Aorta (tissue), 5 donors: ENCODE measurements at regions not wholly inside any gene's neighbourhood (a gene's known extent, or its start where the extent isn't known, plus 50 kb on each side); places are given as distances from the start of the nearest gene placed in this dataset.

Experiments
- ATAC-seq: fragments of 200-7000 bp; cut with Tn5 transposase; one replicate; pipeline ENCODE4 v1.9.1; 2022; ENCODE audit warnings: moderate library complexity; ENCODE audit not compliant: low FRiP score
- DNase-seq, 2 donors: peaks; one replicate each; pipeline ENCODE4 v3.0.0-alpha.2; 2020
- H3K27ac ChIP-seq, 2 donors: one replicate each; pipeline ENCODE4 v1.5.1; 2013; ENCODE audit warnings: low read length in 2 of 2, mild to moderate bottlenecking in 2 of 2, moderate library complexity in 2 of 2, control low read depth in 1 of 2, inconsistent platforms in 1 of 2, low read depth in 1 of 2
- H3K27me3 ChIP-seq, 2 donors: one replicate each; pipeline ENCODE4 v1.6.1; 2013; ENCODE audit warnings: control low read depth in 1 of 2, low read length in 1 of 2, mild to moderate bottlenecking in 1 of 2, moderate library complexity in 1 of 2; ENCODE audit not compliant: insufficient read depth in 2 of 2, control insufficient read depth in 1 of 2
- H3K36me3 ChIP-seq, 2 donors: one replicate each; pipeline ENCODE4 v1.6.1; 2013; ENCODE audit warnings: control low read depth in 1 of 2, low read length in 1 of 2, mild to moderate bottlenecking in 1 of 2; ENCODE audit not compliant: insufficient read depth in 2 of 2, control insufficient read depth in 1 of 2
- H3K4me1 ChIP-seq, 2 donors: one replicate each; pipeline ENCODE4 v1.6.1; 2013; ENCODE audit warnings: low read length in 2 of 2, control low read depth in 1 of 2, mild to moderate bottlenecking in 1 of 2, moderate library complexity in 1 of 2; ENCODE audit not compliant: insufficient read depth in 2 of 2, control insufficient read depth in 1 of 2
- H3K4me3 ChIP-seq, 2 donors: one replicate each; pipeline ENCODE4 v1.5.1; 2013; ENCODE audit warnings: low read length in 2 of 2, control low read depth in 1 of 2, mild to moderate bottlenecking in 1 of 2
- H3K9me3 ChIP-seq: one replicate; pipeline ENCODE4 v1.6.1; 2013; ENCODE audit warnings: mild to moderate bottlenecking, low read length; ENCODE audit not compliant: control insufficient read depth
- WGBS, 2 donors: extraction: QIAGEN DNeasy Blood & Tissue Kit; methylation state at CpG; one replicate each; pipeline ENCODE4 v1.1.7; 2013; 5-methylcytosine and 5-hydroxymethylcytosine counted together
- intact Hi-C, 2 donors: fragments of 100-400 bp; cut with DNase I; formaldehyde crosslinking; loops; one replicate each; pipeline versions ENCODE4 v1.14.2 to v1.15.0; 2022
- donor health status: healthy with polysubstance abuse.
- donor health status: Bipolar disorder and iron deficiency.
- donor health status: DM: no; HTN: no; CAD: no.
- donor health status: DM: no; HTN: no; CAD: no.
- donor health status: DM: yes; HTN: yes; CAD: no.

DNA sequence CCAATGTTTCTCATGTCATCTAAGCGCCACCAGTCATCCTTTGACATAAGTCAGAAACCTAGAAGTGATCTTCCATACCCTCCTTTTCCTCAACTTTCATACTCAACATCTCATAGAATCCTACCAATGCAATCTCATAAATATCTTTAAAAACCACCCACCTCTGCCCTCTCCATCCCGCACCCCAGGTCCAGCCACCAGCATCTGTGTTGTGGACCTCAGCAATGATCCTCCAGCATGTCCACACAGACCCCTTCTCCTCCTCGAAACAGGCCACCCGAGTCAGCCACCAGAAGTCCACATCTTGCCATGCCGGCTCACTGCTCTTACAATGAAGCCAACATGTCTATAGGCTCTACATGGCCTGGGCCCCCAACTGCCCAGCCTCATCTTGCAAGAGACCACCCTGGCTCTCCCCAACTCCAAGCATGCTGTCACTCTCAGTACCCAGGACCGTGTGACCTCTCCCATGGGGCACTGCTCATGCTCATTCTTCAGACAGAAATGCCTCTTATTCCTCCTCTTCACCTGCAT is 636.7 kb upstream of the ID2 start:
- no peaks in the 10 kb centered on the region for H3K9me3 ChIP-seq
- H3K27me3 ChIP-seq, result no peaks in the 10 kb centered on the region
- ATAC-seq, result peak; percentile 15
- no peak overlapping the region for H3K4me3 ChIP-seq
- no peak for DNase-seq
- 97% methylated on average over 6 of the region's 6 CpGs for WGBS, 2 donors
- H3K4me1 ChIP-seq, result no peaks in the 10 kb centered on the region
- no peaks in the 10 kb centered on the region for H3K36me3 ChIP-seq
- H3K27ac ChIP-seq, result no peak overlapping the region
- intact Hi-C loops, result no loop called here

DNA sequence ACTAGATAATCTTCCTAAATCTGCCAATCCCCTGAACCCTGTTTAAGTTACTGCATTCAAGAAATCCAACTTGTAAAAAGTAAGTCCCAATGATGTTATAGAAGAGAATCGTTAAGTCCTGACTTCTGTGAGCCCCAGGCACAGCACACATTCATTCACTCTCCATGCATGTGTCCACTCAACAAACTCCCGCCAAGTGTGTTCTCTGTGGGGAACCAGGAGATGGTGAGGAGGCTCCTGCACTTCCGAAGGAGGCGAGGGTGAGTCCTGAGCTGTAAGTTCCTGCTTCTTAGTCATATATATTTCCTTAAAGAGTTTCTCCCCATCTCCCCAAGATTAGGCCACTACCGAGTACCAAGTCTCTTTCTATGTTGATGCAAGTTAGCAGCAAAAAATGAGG is 635.0 kb upstream of the ID2 start:
- Histone ChIP-seq H3K27me3 (no peaks in the 10 kb centered on the region), H3K4me1 (no peaks in the 10 kb centered on the region), H3K4me3 (no peak overlapping the region), H3K9me3 (no peaks in the 10 kb centered on the region), H3K36me3 (no peaks in the 10 kb centered on the region), H3K27ac (no peak overlapping the region)
- DNase-seq (no peak), ATAC-seq (no peak)
- intact Hi-C loops, result no loop called here
- 99% methylated on average over 5 of the region's 5 CpGs for WGBS, 2 donors

DNA sequence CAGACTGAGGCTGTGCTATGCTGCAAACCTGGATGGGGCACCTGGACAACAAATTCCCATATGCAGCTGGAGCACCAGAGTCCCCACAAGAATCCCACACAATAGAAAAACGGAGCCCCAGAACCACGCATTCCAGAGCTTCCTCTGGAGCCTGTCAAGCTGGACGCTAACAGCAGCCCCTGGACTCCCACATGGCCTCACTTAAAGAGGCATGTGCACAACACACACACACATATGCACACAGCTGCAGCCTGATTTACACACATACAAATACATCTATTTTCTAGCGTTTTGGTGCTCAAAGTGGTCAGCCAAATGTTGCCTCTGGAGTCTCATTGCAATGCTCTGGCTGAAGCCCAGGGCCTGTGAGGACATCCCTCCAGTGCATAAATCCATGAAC is 632.7 kb upstream of the ID2 start:
- Histone ChIP-seq H3K9me3 (no peaks in the 10 kb centered on the region), H3K27ac (no peak overlapping the region), H3K36me3 (no peaks in the 10 kb centered on the region), H3K4me1 (no peaks in the 10 kb centered on the region), H3K4me3 (no peak overlapping the region), H3K27me3 (no peaks in the 10 kb centered on the region)
- 51 to 57% methylated on average over 4 of the region's 4 CpGs for WGBS, 2 donors
- DNase-seq (no peak), ATAC-seq (no peak)
- intact Hi-C loops, result no loop called here

DNA sequence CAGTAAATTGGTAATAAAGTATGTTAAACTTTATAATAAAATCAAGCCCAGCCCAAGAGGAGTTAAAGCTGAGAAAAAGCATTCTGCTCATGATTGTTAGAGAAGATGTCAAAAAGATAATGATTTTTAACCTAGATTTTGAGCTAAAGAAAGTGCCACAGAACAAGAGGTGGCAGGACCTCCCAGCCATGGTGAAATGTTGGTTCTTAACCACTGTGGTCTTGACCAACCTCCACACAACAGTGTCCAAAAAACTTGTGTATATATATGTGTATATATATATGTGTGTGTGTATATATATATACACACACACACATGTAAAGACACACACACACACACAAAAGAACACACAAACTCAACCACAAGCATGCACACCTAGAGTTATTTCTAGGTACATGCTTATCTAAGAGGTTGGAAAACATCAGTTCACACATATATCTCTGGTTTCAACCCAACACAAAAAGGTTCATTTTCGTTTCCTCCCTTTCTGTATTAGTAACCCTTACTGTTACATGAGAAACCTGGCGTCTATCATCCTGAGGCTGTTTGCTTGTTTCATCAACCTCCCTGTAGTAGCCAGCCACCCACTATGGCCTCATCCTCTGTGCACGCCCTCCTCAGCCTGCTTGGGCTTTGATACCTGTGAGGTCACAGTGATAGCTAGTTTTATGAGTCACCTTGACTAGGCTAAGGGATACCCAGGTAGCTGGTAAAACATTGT is 631.8 kb upstream of the ID2 start:
- H3K9me3 ChIP-seq, result no peaks in the 10 kb centered on the region
- no peaks in the 10 kb centered on the region for H3K4me1 ChIP-seq
- no peak overlapping the region for H3K4me3 ChIP-seq
- no peaks in the 10 kb centered on the region for H3K27me3 ChIP-seq
- ATAC-seq (no peak), DNase-seq (no peak)
- no peaks in the 10 kb centered on the region for H3K36me3 ChIP-seq
- intact Hi-C loops, result no loop called here
- 93 to 97% methylated on average over 3 of the region's 3 CpGs for WGBS, 2 donors
- no peak overlapping the region for H3K27ac ChIP-seq

DNA sequence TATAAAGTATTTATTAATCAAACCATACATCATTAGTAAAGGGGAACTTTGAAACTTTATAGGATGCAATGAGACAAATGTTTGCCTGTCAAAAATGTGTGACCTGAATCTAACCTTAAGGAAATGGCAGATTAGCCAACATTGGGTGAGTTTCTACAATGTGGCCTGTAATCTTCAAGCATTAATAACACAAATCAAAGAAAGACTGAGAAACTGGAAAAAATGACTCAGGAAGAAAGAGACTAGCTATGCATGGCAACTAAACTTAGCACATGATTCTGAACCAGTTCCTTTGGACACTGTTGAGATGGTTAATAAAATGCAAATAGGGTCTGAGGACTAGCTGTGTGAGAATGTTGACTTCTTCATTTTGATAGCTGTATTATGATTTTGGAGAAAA is 628.6 kb upstream of the ID2 start:
- ATAC-seq (no peak), DNase-seq (no peak)
- Histone ChIP-seq H3K9me3 (no peaks in the 10 kb centered on the region), H3K4me1 (peaks cover 0 to 3% of the 10 kb centered on the region in 2 donors), H3K4me3 (no peak overlapping the region), H3K36me3 (no peaks in the 10 kb centered on the region), H3K27me3 (no peaks in the 10 kb centered on the region), H3K27ac (no peak overlapping the region)
- intact Hi-C loops, result no loop called here

DNA sequence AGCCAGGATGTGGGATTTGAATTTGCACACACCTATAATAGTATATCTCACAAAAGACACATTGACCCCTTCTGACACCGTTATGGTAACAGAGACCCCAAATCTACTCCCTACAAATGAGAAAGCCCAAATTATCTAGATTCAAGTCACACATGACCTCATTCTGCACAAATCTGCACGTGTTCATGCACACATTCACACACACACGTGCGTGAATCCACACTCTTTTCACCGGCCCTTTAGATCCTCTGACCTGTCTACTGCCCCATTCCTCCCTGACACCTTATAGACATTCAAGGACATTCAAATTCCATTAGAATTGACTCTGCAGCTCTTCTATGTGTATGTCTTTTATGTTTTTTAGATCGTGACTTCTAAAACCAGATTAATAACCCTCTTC is 627.8 kb upstream of the ID2 start:
- WGBS, 2 donors, result 93 to 97% methylated on average over 6 of the region's 6 CpGs
- intact Hi-C loops, result no loop called here
- H3K27me3 ChIP-seq, result no peaks in the 10 kb centered on the region
- ATAC-seq (no peak), DNase-seq (no peak)
- no peaks in the 10 kb centered on the region for H3K9me3 ChIP-seq
- H3K27ac ChIP-seq, result no peak overlapping the region
- no peak overlapping the region for H3K4me3 ChIP-seq
- H3K4me1 ChIP-seq, result peaks cover 3 to 5% of the 10 kb centered on the region in 2 donors
- no peaks in the 10 kb centered on the region for H3K36me3 ChIP-seq

DNA sequence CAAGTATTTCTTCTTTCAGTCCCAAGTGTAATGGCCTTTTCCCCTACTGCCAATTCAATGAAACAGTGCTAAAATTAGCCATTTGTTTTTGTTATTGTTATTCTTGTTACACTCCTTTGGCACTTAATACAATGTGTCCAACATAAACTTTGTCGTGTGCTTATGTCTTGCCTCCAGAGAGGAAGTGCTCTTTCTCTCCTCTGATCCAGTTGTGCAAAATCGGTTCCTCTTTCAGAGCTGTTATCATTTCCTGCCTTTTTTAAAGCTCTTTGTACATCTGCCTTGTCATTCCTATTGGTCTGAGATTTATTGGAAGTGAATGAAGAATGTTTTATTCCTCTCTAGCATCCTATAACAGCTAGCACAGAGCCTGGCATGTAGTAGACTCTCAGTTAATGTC is 623.2 kb upstream of the ID2 start:
- DNase-seq, result no peak
- ATAC-seq, result peak; percentile 7
- WGBS, 2 donors, result 1 to 2% methylated on average over 2 of the region's 2 CpGs

DNA sequence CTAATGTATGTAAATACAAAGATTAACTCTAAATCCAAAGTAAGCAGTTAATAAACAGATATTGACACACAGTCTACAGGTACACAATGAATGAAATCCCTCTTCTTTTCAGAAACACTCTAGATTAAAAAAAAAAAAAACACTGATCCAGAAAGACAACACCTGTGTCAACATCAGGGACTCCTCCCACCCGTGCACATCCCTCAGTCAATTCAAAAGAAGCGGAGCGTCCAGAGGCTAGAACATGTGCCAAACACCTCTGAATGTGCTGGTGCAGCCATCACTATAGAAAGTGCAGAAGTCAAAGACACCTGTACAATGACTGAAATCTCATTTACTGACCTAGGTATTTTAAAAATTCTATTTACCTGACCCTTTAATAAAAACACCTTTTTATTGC is 622.6 kb upstream of the ID2 start:
- Histone ChIP-seq H3K9me3 (no peaks in the 10 kb centered on the region), H3K27ac (no peak overlapping the region), H3K4me3 (no peak overlapping the region), H3K36me3 (no peaks in the 10 kb centered on the region), H3K4me1 (peaks cover 3 to 5% of the 10 kb centered on the region in 2 donors), H3K27me3 (no peaks in the 10 kb centered on the region)
- intact Hi-C loops, result no loop called here
- DNase-seq, result no peak
- 90 to 96% methylated on average over 3 of the region's 3 CpGs for WGBS, 2 donors
- no peak for ATAC-seq

More for the DNA sequence above, 623.2 kb upstream of the ID2 start:
- no peak overlapping the region for H3K27ac ChIP-seq
- H3K4me3 ChIP-seq, result no peak overlapping the region
- peaks cover 3 to 5% of the 10 kb centered on the region in 2 donors for H3K4me1 ChIP-seq
- H3K27me3 ChIP-seq, result no peaks in the 10 kb centered on the region
- intact Hi-C loops, result no loop called here
- H3K36me3 ChIP-seq, result no peaks in the 10 kb centered on the region
- H3K9me3 ChIP-seq, result no peaks in the 10 kb centered on the region

DNA sequence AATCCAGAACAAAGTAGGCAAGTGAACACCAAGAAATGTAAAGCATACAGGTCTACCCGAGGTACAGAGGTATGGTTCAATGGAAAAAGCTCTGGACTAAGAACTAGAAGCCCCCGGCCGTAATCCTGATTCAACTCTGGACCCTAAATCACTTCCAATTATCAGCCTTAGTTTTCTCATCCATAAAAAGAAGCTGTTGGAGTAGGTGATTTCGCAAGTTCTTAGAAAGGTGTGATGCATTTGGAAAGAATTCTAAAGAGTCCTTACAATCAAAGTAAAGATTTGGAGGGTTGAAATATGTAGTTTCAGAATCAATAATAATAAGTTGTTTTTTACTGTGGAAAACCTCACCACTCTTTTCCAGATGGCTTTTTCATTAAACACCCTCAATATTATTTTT is 622.1 kb upstream of the ID2 start:
- H3K36me3 ChIP-seq, result no peaks in the 10 kb centered on the region
- 80 to 85% methylated on average over 4 of the region's 4 CpGs for WGBS, 2 donors
- H3K9me3 ChIP-seq, result no peaks in the 10 kb centered on the region
- H3K4me1 ChIP-seq, result peaks cover 3 to 5% of the 10 kb centered on the region in 2 donors
- intact Hi-C loops, result no loop called here
- ATAC-seq (no peak), DNase-seq (no peak)
- no peak overlapping the region for H3K27ac ChIP-seq
- H3K27me3 ChIP-seq, result no peaks in the 10 kb centered on the region
- H3K4me3 ChIP-seq, result no peak overlapping the region
